NT2/D1 (cell line): ENCODE measurements at regions not wholly inside any gene's neighbourhood (a gene's known extent, or its start where the extent isn't known, plus 50 kb on each side); places are given as distances from the start of the nearest gene placed in this dataset.
"Not testable (repeated sequence)": the region's sequence is repeated elsewhere in the genome, so short reads cannot be mapped to it uniquely, and the experiment has no call there.

Experiments used
- DNase-seq: peaks from one replicate; pipeline ENCODE4 v3.0.0-alpha.2; 2011; ENCODE audit warnings: low read depth, low spot score
- H3K27me3 ChIP-seq: 2 replicates; pipeline ENCODE4 v1.6.0; 2011; ENCODE audit warnings: mild to moderate bottlenecking; ENCODE audit not compliant: insufficient read length, insufficient read depth
- H3K36me3 ChIP-seq: 2 replicates; pipeline ENCODE4 v1.6.1; 2011; ENCODE audit warnings: mild to moderate bottlenecking, low read length, mixed read lengths; ENCODE audit not compliant: insufficient read depth, insufficient read length
- H3K4me1 ChIP-seq: 2 replicates; pipeline ENCODE4 v1.5.1; 2011; ENCODE audit not compliant: insufficient read depth, insufficient read length
- H3K4me3 ChIP-seq: 2 replicates; pipeline ENCODE4 v1.5.1; 2011; ENCODE audit warnings: low read depth; ENCODE audit not compliant: insufficient read length
- H3K9ac ChIP-seq: 2 replicates; pipeline ENCODE4 v1.6.0; 2011; ENCODE audit warnings: low read depth; ENCODE audit not compliant: insufficient read length
- H3K9me3 ChIP-seq: 2 replicates; pipeline ENCODE4 v1.5.1; 2011; ENCODE audit warnings: mild to moderate bottlenecking, low read length; ENCODE audit not compliant: insufficient read depth
- SUZ12 ChIP-seq: IDR thresholded peaks from 2 replicates; pipeline ENCODE4 v1.6.1; 2011; ENCODE audit not compliant: insufficient read length, insufficient read depth; ENCODE audit errors: extremely low read depth
- YY1 ChIP-seq: IDR thresholded peaks from 2 replicates; pipeline ENCODE4 v1.6.1; 2011; ENCODE audit not compliant: insufficient read length, insufficient read depth
- ZNF274 ChIP-seq: IDR thresholded peaks from 2 replicates; pipeline ENCODE4 v1.6.1; 2011; ENCODE audit warnings: mild to moderate bottlenecking, low read depth, low read length

DNA sequence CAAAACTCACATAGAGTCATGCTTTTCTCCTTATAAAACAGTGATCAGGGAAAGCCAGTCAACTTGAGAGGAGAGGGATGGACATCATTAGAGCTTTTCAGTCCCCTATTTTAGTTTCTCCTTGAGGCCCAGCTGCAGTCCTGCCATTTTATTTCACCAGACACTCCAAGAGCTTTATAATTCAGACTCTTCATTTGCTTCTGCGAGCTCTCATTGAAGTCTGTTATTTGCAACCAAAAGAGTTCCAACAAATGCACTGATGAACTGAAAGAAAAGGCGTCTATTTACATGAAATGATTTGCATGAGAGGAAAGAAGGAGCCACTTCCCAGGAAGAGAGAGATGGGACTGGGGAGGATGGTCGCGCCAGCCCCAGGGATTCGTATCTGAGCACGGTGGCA is 86.8 kb downstream of the NDUFA12 start:
- H3K4me3 ChIP-seq, result no peak overlapping the region
- H3K9me3 ChIP-seq, result peaks cover 14% of the 10 kb centered on the region
- DNase-seq, result no peak
- no peak overlapping the region for H3K9ac ChIP-seq
- TF ChIP-seq YY1, result no peak
- no peak for TF ChIP-seq ZNF274
- no peak for TF ChIP-seq SUZ12
- no peaks in the 10 kb centered on the region for H3K27me3 ChIP-seq
- no peaks in the 10 kb centered on the region for H3K36me3 ChIP-seq
- H3K4me1 ChIP-seq, result peaks cover 6% of the 10 kb centered on the region

GRCh38 chr12:94909663-94910062 is 93.8 kb downstream of the NDUFA12 start:
- no peak for DNase-seq
- no peak for TF ChIP-seq ZNF274
- TF ChIP-seq SUZ12, result no peak
- TF ChIP-seq YY1, result no peak
- peaks cover 28% of the 10 kb centered on the region for H3K9me3 ChIP-seq
- H3K9ac ChIP-seq, result no peak overlapping the region
- H3K27me3 ChIP-seq, result no peaks in the 10 kb centered on the region
- H3K36me3 ChIP-seq, result no peaks in the 10 kb centered on the region
- H3K4me3 ChIP-seq, result no peak overlapping the region
- H3K4me1 ChIP-seq, result no peaks in the 10 kb centered on the region

DNA sequence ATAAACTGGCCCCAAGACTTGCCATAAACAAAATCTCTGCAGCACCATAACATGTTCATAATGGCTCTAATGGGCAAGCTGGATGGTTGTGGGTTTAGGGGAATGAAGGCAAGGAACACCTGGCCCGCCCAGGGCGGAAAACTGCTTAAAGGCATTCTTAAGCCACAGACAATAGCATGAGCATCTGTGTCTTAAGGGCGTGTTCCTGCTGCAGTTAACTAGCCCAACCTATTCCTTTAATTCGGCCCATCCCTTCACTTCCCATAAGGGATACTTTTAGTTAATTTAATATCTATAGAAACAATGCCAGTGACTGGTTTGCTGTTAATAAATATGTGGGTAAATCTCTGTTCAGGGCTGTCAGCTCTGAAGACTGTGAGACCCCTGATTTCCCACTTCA is 97.7 kb downstream of the NDUFA12 start:
- not testable (repeated sequence) for H3K9ac ChIP-seq, H3K36me3 ChIP-seq, H3K4me3 ChIP-seq, DNase-seq, H3K4me1 ChIP-seq, H3K27me3 ChIP-seq
- peaks cover 14% of the 10 kb centered on the region; the same call in 1 of the 2 replicates for H3K9me3 ChIP-seq

DNA sequence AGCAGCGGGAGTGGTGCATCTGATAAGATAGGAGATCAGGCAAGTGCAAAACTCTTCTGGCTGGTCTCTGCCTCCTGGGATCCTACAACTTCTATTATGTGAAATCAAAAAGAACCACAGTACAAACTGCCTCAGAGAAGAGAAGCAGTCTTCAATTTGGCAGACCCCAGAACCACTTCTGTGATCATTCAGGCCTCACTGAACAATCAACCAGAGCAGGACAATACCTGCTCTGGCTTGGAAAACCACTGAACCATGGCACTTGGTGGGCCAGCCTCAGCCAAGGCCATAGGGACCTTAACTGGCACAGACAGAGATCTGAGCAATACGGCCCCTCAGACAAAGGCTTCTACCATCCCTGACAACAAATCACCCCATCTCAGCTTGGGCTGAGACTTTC is 103.0 kb downstream of the NDUFA12 start:
- H3K9ac ChIP-seq, result no peak overlapping the region
- peaks cover 6% of the 10 kb centered on the region; the same call in 1 of the 2 replicates for H3K9me3 ChIP-seq
- H3K4me3 ChIP-seq, result no peak overlapping the region
- no peaks in the 10 kb centered on the region for H3K27me3 ChIP-seq
- no peak for DNase-seq
- TF ChIP-seq YY1 (no peak), SUZ12 (no peak), ZNF274 (no peak)
- no peaks in the 10 kb centered on the region for H3K36me3 ChIP-seq
- no peaks in the 10 kb centered on the region for H3K4me1 ChIP-seq

GRCh38 chr12:94898388-94898787 is 105.1 kb downstream of the NDUFA12 start:
- no peaks in the 10 kb centered on the region for H3K9me3 ChIP-seq
- no peaks in the 10 kb centered on the region for H3K27me3 ChIP-seq
- H3K9ac ChIP-seq, result no peak overlapping the region
- DNase-seq, result no peak
- no peak for TF ChIP-seq SUZ12
- TF ChIP-seq ZNF274, result no peak
- no peak for TF ChIP-seq YY1
- H3K36me3 ChIP-seq, result no peaks in the 10 kb centered on the region
- H3K4me1 ChIP-seq, result no peaks in the 10 kb centered on the region
- H3K4me3 ChIP-seq, result no peak overlapping the region

GRCh38 chr12:94892544-94893267 is 110.8 kb downstream of the NDUFA12 start:
- no peaks in the 10 kb centered on the region for H3K36me3 ChIP-seq
- H3K9me3 ChIP-seq, result no peaks in the 10 kb centered on the region
- TF ChIP-seq ZNF274, result no peak
- no peak for TF ChIP-seq YY1
- TF ChIP-seq SUZ12, result no peak
- no peak overlapping the region for H3K4me3 ChIP-seq
- H3K9ac ChIP-seq, result no peak overlapping the region
- H3K27me3 ChIP-seq, result no peaks in the 10 kb centered on the region
- no peak for DNase-seq
- H3K4me1 ChIP-seq, result no peaks in the 10 kb centered on the region

GRCh38 chr12:94889445-94890210 is 113.9 kb downstream of the NDUFA12 start:
- TF ChIP-seq SUZ12 (no peak), YY1 (no peak), ZNF274 (no peak)
- H3K27me3 ChIP-seq, result no peaks in the 10 kb centered on the region
- DNase-seq, result no peak

More at GRCh38 chr12:94889445-94890210, 113.9 kb downstream of the NDUFA12 start:
- Histone ChIP-seq H3K9ac (no peak overlapping the region), H3K36me3 (no peaks in the 10 kb centered on the region), H3K4me1 (no peaks in the 10 kb centered on the region), H3K4me3 (no peak overlapping the region), H3K9me3 (no peaks in the 10 kb centered on the region)
